ENCODE measurements at regions not wholly inside any gene's neighbourhood (a gene's known extent, or its start where the extent isn't known, plus 50 kb on each side); places are given as distances from the start of the nearest gene placed in this dataset.

DNA sequence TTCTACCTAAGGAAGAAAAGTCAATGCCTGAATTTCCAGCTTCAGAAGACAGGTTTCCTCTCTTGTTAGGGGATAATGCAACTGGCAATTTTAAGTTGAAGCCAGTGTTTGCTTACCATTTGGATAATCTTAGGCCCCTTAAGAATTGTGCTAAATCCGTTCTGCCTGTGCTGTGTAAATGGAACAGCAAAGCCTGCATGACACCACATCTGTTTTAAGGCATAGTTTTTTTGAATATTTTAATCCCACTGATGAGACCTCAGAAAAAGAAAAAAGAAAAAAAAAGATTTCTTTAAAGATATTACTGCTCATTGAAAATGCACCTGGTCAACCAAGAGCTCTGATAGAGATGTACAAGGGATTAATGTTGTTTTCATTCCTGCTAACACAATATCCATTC, 419.2 kb downstream of the SLITRK6 start:
- WGBS, 2 donors, result 80 to 83% methylated on average over 1 of the region's 1 CpG
- H3K27ac ChIP-seq, result no peak overlapping the region
- no peaks in the 10 kb centered on the region for H3K4me1 ChIP-seq
- no peak overlapping the region for H3K4me3 ChIP-seq (replicated peaks in 1 of 3)
- no peaks in the 10 kb centered on the region for H3K36me3 ChIP-seq
- DNase-seq, result no peak
- no peak for TF ChIP-seq POLR2A (IDR thresholded peaks at IDR 0.05)
- TF ChIP-seq, protein P1, sequence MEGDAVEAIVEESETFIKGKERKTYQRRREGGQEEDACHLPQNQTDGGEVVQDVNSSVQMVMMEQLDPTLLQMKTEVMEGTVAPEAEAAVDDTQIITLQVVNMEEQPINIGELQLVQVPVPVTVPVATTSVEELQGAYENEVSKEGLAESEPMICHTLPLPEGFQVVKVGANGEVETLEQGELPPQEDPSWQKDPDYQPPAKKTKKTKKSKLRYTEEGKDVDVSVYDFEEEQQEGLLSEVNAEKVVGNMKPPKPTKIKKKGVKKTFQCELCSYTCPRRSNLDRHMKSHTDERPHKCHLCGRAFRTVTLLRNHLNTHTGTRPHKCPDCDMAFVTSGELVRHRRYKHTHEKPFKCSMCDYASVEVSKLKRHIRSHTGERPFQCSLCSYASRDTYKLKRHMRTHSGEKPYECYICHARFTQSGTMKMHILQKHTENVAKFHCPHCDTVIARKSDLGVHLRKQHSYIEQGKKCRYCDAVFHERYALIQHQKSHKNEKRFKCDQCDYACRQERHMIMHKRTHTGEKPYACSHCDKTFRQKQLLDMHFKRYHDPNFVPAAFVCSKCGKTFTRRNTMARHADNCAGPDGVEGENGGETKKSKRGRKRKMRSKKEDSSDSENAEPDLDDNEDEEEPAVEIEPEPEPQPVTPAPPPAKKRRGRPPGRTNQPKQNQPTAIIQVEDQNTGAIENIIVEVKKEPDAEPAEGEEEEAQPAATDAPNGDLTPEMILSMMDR (IDR thresholded peaks at IDR 0.05), result no peak
- intact Hi-C loops (cut with DNase I), result no loop called here
- H3K9me3 ChIP-seq, result no peaks in the 10 kb centered on the region
- no peaks in the 10 kb centered on the region for H3K27me3 ChIP-seq

DNA sequence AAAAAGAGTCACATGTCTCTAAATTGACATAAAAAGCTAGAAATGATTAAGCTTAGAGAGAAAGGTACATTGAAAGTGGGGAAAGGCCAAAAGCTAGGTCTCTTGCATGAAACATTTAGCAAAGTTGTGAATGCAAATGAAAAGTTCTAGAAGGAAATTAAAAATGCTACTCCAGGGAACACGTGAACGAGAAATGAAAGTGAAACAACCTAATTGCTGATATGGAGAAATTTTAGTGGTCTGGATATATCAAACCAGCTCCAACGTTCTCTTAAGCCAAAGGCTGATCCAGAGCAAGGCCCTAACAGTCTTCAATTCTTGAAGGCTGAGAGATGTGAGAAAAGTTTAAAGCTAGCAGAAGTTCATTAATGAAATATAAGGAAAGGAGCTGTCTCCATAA, 419.8 kb downstream of the SLITRK6 start:
- no peak for TF ChIP-seq POLR2A (IDR thresholded peaks at IDR 0.05)
- TF ChIP-seq, protein P1 (IDR thresholded peaks at IDR 0.05), result no peak
- H3K9me3 ChIP-seq, result no peaks in the 10 kb centered on the region
- DNase-seq, result no peak
- intact Hi-C loops (cut with DNase I), result no loop called here
- H3K36me3 ChIP-seq, result no peaks in the 10 kb centered on the region
- H3K27ac ChIP-seq, result no peak overlapping the region
- H3K4me3 ChIP-seq (replicated peaks in 1 of 3), result no peak overlapping the region
- H3K27me3 ChIP-seq, result no peaks in the 10 kb centered on the region
- WGBS, 2 donors, result 36 to 41% methylated on average over 3 of the region's 3 CpGs
- H3K4me1 ChIP-seq, result no peaks in the 10 kb centered on the region

DNA sequence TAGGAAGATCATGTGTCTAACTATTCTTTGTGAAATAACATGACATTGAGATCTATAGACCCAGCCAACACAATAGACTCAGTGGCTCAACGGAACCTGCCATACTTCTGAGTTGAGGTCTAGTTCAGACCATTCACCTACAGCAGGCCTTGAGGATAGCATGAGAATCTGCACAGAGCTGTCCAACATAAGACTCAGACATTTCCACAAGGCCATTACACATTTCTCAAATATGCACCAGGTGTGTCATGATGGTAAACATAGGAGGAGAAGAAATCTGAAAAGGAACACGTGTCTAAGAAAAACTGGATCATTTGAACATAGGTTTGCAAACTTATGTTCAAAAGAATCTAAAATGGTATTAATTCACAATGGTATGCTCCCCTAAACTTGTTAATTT, 421.4 kb downstream of the SLITRK6 start:
- H3K27ac ChIP-seq, result no peak overlapping the region
- TF ChIP-seq POLR2A (IDR thresholded peaks at IDR 0.05), result no peak
- TF ChIP-seq, protein P1 (IDR thresholded peaks at IDR 0.05), result no peak
- no peaks in the 10 kb centered on the region for H3K9me3 ChIP-seq
- intact Hi-C loops (cut with DNase I), result no loop called here
- no peaks in the 10 kb centered on the region for H3K36me3 ChIP-seq
- H3K4me1 ChIP-seq, result no peaks in the 10 kb centered on the region
- H3K4me3 ChIP-seq (replicated peaks in 1 of 3), result no peak overlapping the region
- no peaks in the 10 kb centered on the region for H3K27me3 ChIP-seq
- 87 to 94% methylated on average over 2 of the region's 2 CpGs for WGBS, 2 donors
- DNase-seq, result no peak

DNA sequence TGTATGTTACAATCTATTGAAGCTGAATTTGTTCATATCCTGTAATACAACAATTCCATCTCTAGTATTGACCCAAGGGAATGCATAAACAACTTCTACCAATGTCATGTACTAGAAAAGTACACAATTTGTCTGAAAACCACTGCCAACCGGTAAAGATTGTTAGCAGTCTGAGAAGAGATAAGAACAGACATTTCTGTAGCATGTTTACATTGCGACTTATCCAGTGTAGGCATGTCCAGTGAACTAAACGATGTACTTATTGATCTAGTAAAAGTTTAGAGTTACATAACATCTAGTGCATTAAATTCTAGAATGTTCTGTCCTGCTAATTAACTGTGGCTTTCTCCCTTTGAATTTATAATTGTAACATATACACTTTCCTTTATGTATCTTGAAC, 425.9 kb downstream of the SLITRK6 start:
- intact Hi-C loops (cut with DNase I), result no loop called here
- Histone ChIP-seq H3K27ac (no peak overlapping the region), H3K4me3 (replicated peaks in 1 of 3) (no peak overlapping the region), H3K4me1 (no peaks in the 10 kb centered on the region), H3K36me3 (no peaks in the 10 kb centered on the region), H3K9me3 (no peaks in the 10 kb centered on the region), H3K27me3 (no peaks in the 10 kb centered on the region)
- WGBS, 2 donors, result 55 to 59% methylated on average over 3 of the region's 3 CpGs
- DNase-seq, result no peak
- TF ChIP-seq, protein P1 (IDR thresholded peaks at IDR 0.05), result no peak
- TF ChIP-seq POLR2A (IDR thresholded peaks at IDR 0.05), result no peak

DNA sequence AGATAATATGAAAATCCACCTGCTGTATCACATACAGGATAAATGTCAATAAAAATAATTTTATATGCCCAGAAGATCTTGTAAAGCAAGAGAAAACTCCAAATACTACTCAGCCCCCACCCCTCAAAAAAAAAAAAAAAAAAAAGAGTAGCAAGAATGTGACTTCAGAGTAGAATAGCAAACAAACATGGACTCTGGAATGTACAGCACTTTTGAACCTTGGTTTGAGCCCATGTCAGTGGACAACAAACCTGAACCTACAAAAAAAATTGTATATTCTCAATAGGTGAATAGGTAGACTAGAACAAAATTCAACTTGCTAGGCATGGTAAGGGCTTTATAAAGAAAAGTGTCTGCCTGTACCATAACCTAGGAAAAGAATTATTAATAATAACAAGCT, 428.0 kb downstream of the SLITRK6 start:
- intact Hi-C loops (cut with DNase I), result no loop called here
- Histone ChIP-seq H3K4me1 (no peaks in the 10 kb centered on the region), H3K4me3 (replicated peaks in 1 of 3) (no peak overlapping the region), H3K9me3 (no peaks in the 10 kb centered on the region), H3K27me3 (no peaks in the 10 kb centered on the region), H3K27ac (no peak overlapping the region), H3K36me3 (no peaks in the 10 kb centered on the region)
- no peak for TF ChIP-seq POLR2A (IDR thresholded peaks at IDR 0.05)
- no peak for DNase-seq

DNA sequence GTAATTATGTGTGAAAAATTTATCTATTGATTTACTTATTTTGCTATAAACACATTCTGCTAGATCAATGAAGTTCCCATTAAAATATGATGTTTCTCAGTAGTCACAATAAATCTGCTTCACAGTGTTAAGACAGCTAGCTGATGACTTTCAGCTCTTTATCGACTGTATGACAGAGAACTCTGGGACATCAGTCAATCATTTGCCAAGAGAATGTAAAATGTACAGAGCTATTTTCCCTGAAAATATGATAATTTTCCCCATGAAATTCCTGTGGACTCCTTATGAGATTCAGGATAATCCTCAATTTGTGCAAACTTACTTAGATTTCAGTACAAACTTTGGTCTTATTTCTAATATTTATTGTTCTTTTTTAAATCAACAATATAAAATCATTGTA, 430.5 kb downstream of the SLITRK6 start:
- Histone ChIP-seq H3K9me3 (no peaks in the 10 kb centered on the region), H3K36me3 (no peaks in the 10 kb centered on the region), H3K27me3 (no peaks in the 10 kb centered on the region), H3K4me1 (no peaks in the 10 kb centered on the region), H3K4me3 (replicated peaks in 1 of 3) (no peak overlapping the region), H3K27ac (no peak overlapping the region)
- TF ChIP-seq, protein P1 (IDR thresholded peaks at IDR 0.05), result no peak
- no peak for TF ChIP-seq POLR2A (IDR thresholded peaks at IDR 0.05)
- WGBS, 2 donors, result 94 to 98% methylated on average over 1 of the region's 1 CpG
- DNase-seq, result no peak
- intact Hi-C loops (cut with DNase I), result no loop called here
